ENCODE measurements at regions not wholly inside any gene's neighbourhood (a gene's known extent, or its start where the extent isn't known, plus 50 kb on each side); places are given as distances from the start of the nearest gene placed in this dataset.
A peak's percentile ranks its signal among the peaks of the same experiment; 100 is the strongest.
"Not testable (repeated sequence)": the region's sequence is repeated elsewhere in the genome, so short reads cannot be mapped to it uniquely, and the experiment has no call there.

DNA sequence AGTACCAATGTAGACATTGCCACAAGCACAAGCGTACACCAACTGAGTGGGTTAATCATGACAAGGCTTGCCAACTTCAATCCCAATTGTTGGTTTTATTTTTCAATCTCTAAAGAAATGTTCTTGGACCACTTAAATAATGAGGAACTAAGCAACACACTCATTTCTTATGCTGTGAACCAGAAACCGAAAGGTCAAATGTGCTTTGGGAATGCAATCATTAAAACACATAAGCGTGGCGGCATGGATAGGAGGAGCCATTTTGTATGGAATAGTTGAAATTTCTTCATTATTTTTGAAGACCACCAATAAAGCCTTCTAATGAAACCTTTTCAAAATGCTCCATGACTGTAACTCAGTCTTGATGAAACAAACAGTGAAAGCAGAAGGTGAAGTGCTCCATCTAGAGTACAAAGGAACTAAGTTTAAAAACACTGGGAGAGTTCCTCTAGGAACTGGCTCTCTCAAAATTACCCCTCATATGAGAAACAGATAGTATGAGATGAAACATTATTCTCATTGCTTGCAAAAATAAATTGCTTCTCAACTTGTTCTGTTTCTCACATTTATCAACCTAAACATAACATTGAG is 113.2 kb upstream of the CHST9 start:
- Histone ChIP-seq H3K4me1 (no peaks in the 10 kb centered on the region), H3K36me3 (ENCODE audit: insufficient read depth in 1 of 2, low read depth in 1 of 2) (no peaks in the 10 kb centered on the region), H3K27ac (no peak overlapping the region), H3K27me3 (ENCODE audit: insufficient read depth in 3 of 3, low read length in 2 of 3) (no peaks in the 10 kb centered on the region), H3K9me3 (no peaks in the 10 kb centered on the region), H3K4me3 (no peak overlapping the region)
- 84 to 87% (median 86%) methylated on average over 4 of the region's 4 CpGs for WGBS, 3 donors
- TF ChIP-seq, protein P1, sequence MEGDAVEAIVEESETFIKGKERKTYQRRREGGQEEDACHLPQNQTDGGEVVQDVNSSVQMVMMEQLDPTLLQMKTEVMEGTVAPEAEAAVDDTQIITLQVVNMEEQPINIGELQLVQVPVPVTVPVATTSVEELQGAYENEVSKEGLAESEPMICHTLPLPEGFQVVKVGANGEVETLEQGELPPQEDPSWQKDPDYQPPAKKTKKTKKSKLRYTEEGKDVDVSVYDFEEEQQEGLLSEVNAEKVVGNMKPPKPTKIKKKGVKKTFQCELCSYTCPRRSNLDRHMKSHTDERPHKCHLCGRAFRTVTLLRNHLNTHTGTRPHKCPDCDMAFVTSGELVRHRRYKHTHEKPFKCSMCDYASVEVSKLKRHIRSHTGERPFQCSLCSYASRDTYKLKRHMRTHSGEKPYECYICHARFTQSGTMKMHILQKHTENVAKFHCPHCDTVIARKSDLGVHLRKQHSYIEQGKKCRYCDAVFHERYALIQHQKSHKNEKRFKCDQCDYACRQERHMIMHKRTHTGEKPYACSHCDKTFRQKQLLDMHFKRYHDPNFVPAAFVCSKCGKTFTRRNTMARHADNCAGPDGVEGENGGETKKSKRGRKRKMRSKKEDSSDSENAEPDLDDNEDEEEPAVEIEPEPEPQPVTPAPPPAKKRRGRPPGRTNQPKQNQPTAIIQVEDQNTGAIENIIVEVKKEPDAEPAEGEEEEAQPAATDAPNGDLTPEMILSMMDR (IDR thresholded peaks at IDR 0.05): peak; percentile 18
- ATAC-seq (no peak), DNase-seq (no peak)
- intact Hi-C loops (cut with DNase I): loop anchor here (5.0 to 10.0 kb wide), 2 partner anchors 274 to 281 kb away; no protein-coding TSS in a partner anchor

DNA sequence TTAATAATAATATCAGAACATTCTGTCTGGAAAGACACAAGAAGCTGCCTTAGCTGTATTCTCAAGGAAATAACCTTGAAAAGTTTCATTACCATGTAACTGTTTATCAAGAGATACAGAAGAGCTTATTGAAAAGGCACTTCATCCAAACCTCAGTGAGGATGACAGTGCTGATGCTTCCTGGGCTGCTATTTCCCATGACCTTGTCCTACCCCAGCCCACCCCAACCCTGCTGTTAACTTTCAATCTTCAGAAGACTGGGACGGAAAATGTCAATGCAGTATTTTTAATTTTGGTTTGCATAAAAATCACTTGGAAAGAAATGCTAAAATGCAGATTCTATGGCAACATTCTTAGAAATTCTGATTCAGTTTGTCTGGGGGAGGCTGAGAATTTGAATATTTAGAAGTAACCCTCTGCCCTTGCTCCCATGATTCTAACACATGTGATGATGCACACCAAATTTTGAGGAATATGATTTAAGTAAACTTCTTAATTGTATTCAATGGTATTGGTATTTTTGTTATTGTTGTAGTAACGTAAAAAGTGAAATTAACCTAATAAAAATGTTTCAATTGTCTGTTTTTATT is 101.0 kb upstream of the CHST9 start:
- H3K27ac ChIP-seq; H3K9me3 ChIP-seq; H3K4me3 ChIP-seq; ATAC-seq; intact Hi-C loops (cut with DNase I); H3K36me3 ChIP-seq (ENCODE audit: insufficient read depth in 1 of 2, low read depth in 1 of 2); H3K4me1 ChIP-seq; DNase-seq; H3K27me3 ChIP-seq (ENCODE audit: insufficient read depth in 3 of 3, low read length in 2 of 3): not testable (repeated sequence)
- WGBS, 3 donors: 75 to 82% (median 75%) methylated on average over 2 of the region's 2 CpGs

DNA sequence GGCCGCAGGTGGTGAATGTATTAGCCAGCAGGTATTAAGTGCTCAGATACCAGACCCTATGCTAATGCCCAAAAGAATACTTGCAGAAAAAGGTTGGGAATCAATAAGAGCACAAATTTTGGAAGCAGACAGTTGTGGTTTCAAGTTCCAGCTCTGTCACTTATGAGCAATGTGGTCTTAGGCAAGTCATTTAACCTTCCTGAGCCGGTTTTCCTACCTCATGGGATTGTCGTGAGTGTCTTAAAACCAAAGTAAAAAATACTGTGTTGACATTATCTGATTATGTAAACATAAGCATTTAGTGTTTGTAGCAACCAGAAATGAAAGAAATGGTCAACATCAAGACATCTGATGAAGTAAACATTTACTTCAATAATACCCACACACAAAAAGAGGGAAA is 93.0 kb upstream of the CHST9 start:
- H3K36me3 ChIP-seq (ENCODE audit: insufficient read depth in 1 of 2, low read depth in 1 of 2): no peaks in the 10 kb centered on the region
- no peaks in the 10 kb centered on the region for H3K4me1 ChIP-seq
- H3K9me3 ChIP-seq: no peaks in the 10 kb centered on the region
- H3K4me3 ChIP-seq: no peak overlapping the region
- TF ChIP-seq, protein P1 (IDR thresholded peaks at IDR 0.05): no peak
- intact Hi-C loops (cut with DNase I): no loop called here
- ATAC-seq (no peak), DNase-seq (no peak)
- WGBS, 3 donors: 75 to 79% (median 79%) methylated on average over 3 of the region's 3 CpGs
- no peak overlapping the region for H3K27ac ChIP-seq
- no peaks in the 10 kb centered on the region for H3K27me3 ChIP-seq (ENCODE audit: insufficient read depth in 3 of 3, low read length in 2 of 3)

DNA sequence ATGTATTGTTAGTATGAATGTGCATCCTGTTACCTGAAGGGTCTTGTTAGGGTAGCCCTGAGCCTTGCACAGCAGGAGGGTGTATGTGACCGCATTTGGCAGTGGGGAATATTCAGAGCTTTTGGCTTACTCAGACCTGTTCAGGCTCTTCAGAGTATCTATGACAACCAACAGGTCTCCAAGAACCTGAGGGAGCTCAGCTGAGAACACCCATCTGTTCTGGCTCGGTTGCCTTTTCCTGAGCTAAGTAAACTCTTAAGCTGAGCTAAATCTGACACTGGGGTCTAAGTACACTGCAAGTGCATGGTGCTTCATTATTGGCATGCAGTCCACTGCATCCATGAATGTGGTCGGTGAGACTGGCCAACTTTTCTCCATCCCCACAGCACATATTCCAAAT is 92.4 kb upstream of the CHST9 start:
- ATAC-seq (no peak), DNase-seq (no peak)
- Histone ChIP-seq H3K4me1 (no peaks in the 10 kb centered on the region), H3K9me3 (no peaks in the 10 kb centered on the region), H3K36me3 (ENCODE audit: insufficient read depth in 1 of 2, low read depth in 1 of 2) (no peaks in the 10 kb centered on the region), H3K27me3 (ENCODE audit: insufficient read depth in 3 of 3, low read length in 2 of 3) (no peaks in the 10 kb centered on the region), H3K27ac (no peak overlapping the region), H3K4me3 (no peak overlapping the region)
- 56 to 79% (median 74%) methylated on average over 3 of the region's 3 CpGs for WGBS, 3 donors
- intact Hi-C loops (cut with DNase I): no loop called here
- TF ChIP-seq, protein P1 (IDR thresholded peaks at IDR 0.05): no peak

DNA sequence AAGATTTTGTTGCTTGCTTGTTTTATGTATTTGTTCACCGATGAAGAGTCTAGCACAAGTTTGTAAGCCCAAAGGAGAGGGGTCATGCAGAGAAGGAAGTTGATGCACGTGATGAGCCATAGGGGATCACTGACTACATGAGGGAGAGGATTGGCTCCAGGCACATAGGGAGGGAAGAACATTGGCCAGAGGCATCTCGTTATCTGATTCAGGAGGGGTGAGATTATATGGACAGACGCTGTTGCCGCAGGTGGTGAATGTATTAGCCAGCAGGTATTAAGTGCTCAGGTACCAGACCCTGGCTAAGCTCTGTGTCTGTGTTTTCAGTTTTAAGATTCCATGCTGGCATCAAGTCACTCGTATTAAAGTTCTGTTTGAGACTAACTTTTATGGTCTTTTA is 91.8 kb upstream of the CHST9 start:
- TF ChIP-seq, protein P1 (IDR thresholded peaks at IDR 0.05): no peak
- intact Hi-C loops (cut with DNase I): no loop called here
- ATAC-seq (no peak), DNase-seq (no peak)
- Histone ChIP-seq H3K27ac (no peak overlapping the region), H3K27me3 (ENCODE audit: insufficient read depth in 3 of 3, low read length in 2 of 3) (no peaks in the 10 kb centered on the region), H3K36me3 (ENCODE audit: insufficient read depth in 1 of 2, low read depth in 1 of 2) (no peaks in the 10 kb centered on the region), H3K4me3 (no peak overlapping the region), H3K4me1 (no peaks in the 10 kb centered on the region), H3K9me3 (no peaks in the 10 kb centered on the region)
- 66 to 80% (median 73%) methylated on average over 6 of the region's 6 CpGs for WGBS, 3 donors

All from psoas muscle (tissue), 7 donors.